ENCODE measurements at regions not wholly inside any gene's neighbourhood (a gene's known extent, or its start where the extent isn't known, plus 50 kb on each side); places are given as distances from the start of the nearest gene placed in this dataset.

GRCh38 chr22:47835726-47836125 is 1073.3 kb downstream of the TBC1D22A start:
- TF ChIP-seq CTCF (IDR thresholded peaks at IDR 0.05; ENCODE audit: insufficient read depth, low read length, poor library complexity, severe bottlenecking), result no peak
- TF ChIP-seq EZH2phosphoT487 (conservative IDR thresholded peaks at IDR 0.05; ENCODE audit: low read length), result no peak
